Suprapubic skin (tissue), 4 donors: ENCODE measurements at regions not wholly inside any gene's neighbourhood (a gene's known extent, or its start where the extent isn't known, plus 50 kb on each side); places are given as distances from the start of the nearest gene placed in this dataset.

Experiments used
- DNase-seq, 2 donors: peaks; one replicate each; pipeline ENCODE4 v3.0.0-alpha.2; 2019; ENCODE audit warnings: low spot score in 2 of 2
- H3K27ac ChIP-seq: fragments of 200-600 bp; sonication (generic); one replicate; pipeline ENCODE4 v1.5.1; 2019
- H3K27me3 ChIP-seq: fragments of 200-600 bp; sonication (generic); one replicate; pipeline ENCODE4 v1.5.1; 2019
- H3K36me3 ChIP-seq: fragments of 200-600 bp; sonication (generic); one replicate; pipeline ENCODE4 v1.5.1; 2019
- H3K4me1 ChIP-seq: fragments of 200-600 bp; sonication (generic); one replicate; pipeline ENCODE4 v1.5.1; 2019
- H3K4me3 ChIP-seq: fragments of 200-600 bp; sonication (generic); one replicate; pipeline ENCODE4 v1.5.1; 2019; ENCODE audit warnings: mild to moderate bottlenecking
- H3K9me3 ChIP-seq: fragments of 200-600 bp; sonication (generic); one replicate; pipeline ENCODE4 v1.5.1; 2019
- CTCF ChIP-seq, 2 donors: fragments of 200-600 bp in 1 of 2; fragments of 450-650 bp in 1 of 2; sonication (generic) in 1 of 2; IDR thresholded peaks; one replicate each; pipeline ENCODE4 v1.5.1; 2016 to 2019; ENCODE audit warnings: antibody characterized with exemption in 2 of 2, mild to moderate bottlenecking in 1 of 2, moderate library complexity in 1 of 2
- EP300 ChIP-seq: sonication (generic); formaldehyde crosslinking; IDR thresholded peaks from one replicate; pipeline ENCODE4 v1.6.1; 2017; ENCODE audit warnings: antibody characterized with exemption
- POLR2A ChIP-seq, 2 donors: fragments of 450-650 bp; IDR thresholded peaks; one replicate each; pipeline ENCODE4 v1.6.1; 2017; ENCODE audit warnings: antibody characterized with exemption in 2 of 2, mild to moderate bottlenecking in 2 of 2, moderate library complexity in 2 of 2
- POLR2AphosphoS5 ChIP-seq, 3 donors: sonication (generic); formaldehyde crosslinking; IDR thresholded peaks; one replicate each; pipeline ENCODE4 v1.6.1; 2017; ENCODE audit warnings: antibody characterized with exemption in 3 of 3
- WGBS: methylation state at CpG from one replicate; pipeline ENCODE4 v1.1.5; 2018; 5-methylcytosine and 5-hydroxymethylcytosine counted together

DNA sequence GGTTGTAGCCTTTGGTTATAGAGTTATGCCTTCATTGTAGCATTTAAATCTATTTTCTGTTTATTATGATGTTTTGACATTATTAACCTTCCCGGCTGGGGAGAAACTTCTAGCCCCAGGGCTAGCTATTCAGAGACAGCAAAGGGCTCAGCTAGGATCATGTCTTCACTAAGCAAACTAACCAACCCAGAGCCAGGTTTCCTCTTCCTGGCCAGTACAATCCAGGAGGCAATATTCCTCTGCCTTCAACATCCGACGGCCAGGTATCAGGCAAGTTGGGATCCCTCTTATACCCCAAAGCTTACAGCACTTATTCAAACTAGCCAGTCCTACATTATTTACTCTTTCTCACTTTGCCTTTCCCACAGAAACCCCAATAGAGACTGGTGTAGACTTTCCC lies 1060.7 kb upstream of the GHITM start:
- no peak for TF ChIP-seq POLR2AphosphoS5 (IDR thresholded peaks at IDR 0.05)
- TF ChIP-seq CTCF (IDR thresholded peaks at IDR 0.05) = no peak
- no peak for TF ChIP-seq POLR2A (IDR thresholded peaks at IDR 0.05)
- TF ChIP-seq EP300 = no peak
- Histone ChIP-seq H3K27ac (no peak overlapping the region), H3K4me1 (no peaks in the 10 kb centered on the region), H3K27me3 (no peaks in the 10 kb centered on the region), H3K4me3 (no peak overlapping the region), H3K36me3 (no peaks in the 10 kb centered on the region), H3K9me3 (no peaks in the 10 kb centered on the region)
- no peak for DNase-seq
- WGBS = 54% methylated on average over 3 of the region's 3 CpGs

- Histone ChIP-seq H3K9me3 (no peaks in the 10 kb centered on the region), H3K4me1 (no peaks in the 10 kb centered on the region), H3K27ac (no peak overlapping the region), H3K27me3 (no peaks in the 10 kb centered on the region), H3K36me3 (no peaks in the 10 kb centered on the region), H3K4me3 (no peak overlapping the region)
- TF ChIP-seq CTCF (IDR thresholded peaks at IDR 0.05) (no peak), POLR2AphosphoS5 (IDR thresholded peaks at IDR 0.05) (no peak), POLR2A (IDR thresholded peaks at IDR 0.05) (no peak), EP300 (no peak)
- no peak for DNase-seq
Measured at GRCh38 chr10:83083831-83084230, 1055.5 kb upstream of the GHITM start.

DNA sequence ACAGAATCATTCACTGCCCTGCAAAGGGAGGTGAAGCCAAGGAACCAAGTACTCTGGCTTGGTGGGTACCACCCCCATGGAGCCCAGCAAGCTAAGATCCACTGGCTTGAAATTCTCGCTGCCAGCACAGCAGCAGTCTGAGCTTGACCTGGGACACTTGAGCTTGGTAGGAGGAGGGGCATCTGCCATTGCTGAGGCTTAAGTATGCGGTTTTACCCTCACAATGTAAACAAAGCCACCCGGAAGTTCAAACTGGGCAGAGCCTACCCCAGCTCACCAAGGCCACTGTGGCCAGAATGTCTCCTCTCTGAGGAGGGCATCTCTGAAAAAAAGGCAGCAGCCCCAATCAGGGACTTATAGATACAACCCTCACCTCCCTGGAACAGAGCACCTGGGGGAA lies 1050.0 kb upstream of the GHITM start:
- Histone ChIP-seq H3K27me3 (no peaks in the 10 kb centered on the region), H3K27ac (no peak overlapping the region), H3K36me3 (no peaks in the 10 kb centered on the region), H3K4me1 (no peaks in the 10 kb centered on the region), H3K9me3 (no peaks in the 10 kb centered on the region), H3K4me3 (no peak overlapping the region)
- WGBS = 79% methylated on average over 3 of the region's 3 CpGs
- no peak for DNase-seq
- TF ChIP-seq POLR2AphosphoS5 (IDR thresholded peaks at IDR 0.05) (no peak), EP300 (no peak), POLR2A (IDR thresholded peaks at IDR 0.05) (no peak), CTCF (IDR thresholded peaks at IDR 0.05) (no peak)

GRCh38 chr10:83104616-83105015 lies 1034.7 kb upstream of the GHITM start:
- H3K9me3 ChIP-seq = no peaks in the 10 kb centered on the region
- H3K27me3 ChIP-seq = no peaks in the 10 kb centered on the region
- H3K4me3 ChIP-seq = no peak overlapping the region
- no peaks in the 10 kb centered on the region for H3K36me3 ChIP-seq
- no peak overlapping the region for H3K27ac ChIP-seq
- WGBS = 42% methylated on average over 3 of the region's 3 CpGs
- no peaks in the 10 kb centered on the region for H3K4me1 ChIP-seq
- DNase-seq = no peak
- TF ChIP-seq EP300 = no peak
- TF ChIP-seq POLR2A (IDR thresholded peaks at IDR 0.05) = no peak
- TF ChIP-seq POLR2AphosphoS5 (IDR thresholded peaks at IDR 0.05) = no peak
- TF ChIP-seq CTCF (IDR thresholded peaks at IDR 0.05) = no peak

DNA sequence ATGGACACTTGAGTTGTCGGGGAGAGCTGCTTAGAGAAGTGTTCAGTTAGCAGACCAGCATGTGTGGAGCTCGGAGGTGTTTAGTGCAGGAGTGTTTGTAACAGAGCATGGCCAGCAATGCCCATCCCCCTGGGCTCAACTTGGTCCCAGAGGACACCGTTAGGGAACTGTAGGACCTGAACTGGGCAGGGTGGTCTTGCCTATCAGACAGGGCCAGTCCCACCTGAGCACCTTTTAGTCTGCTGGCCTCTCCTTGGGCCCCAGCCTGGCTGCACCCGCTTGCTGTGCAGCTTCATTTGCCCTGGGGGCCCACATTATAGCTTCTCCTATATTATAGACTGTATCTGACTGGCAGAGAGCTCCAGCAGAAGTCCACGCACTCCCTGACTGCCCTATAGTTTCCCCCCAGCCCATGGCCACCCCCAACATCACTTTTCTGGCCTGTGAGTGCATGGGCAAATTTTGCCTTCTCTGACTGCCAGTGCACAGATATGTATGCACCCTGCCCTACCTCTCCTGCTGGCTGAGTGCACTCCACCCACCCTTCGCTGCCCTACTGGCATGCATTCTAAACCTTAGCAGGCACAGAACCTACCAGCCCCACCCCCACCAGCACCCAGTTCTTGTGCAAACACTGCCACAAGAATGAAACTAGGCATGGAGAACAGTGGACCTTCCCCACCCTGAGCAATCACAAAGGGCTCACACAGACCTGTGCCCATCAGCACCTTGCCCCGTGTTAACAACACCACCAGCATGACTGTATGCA lies 1030.6 kb upstream of the GHITM start:
- TF ChIP-seq POLR2AphosphoS5 (IDR thresholded peaks at IDR 0.05) (no peak), POLR2A (IDR thresholded peaks at IDR 0.05) (no peak), CTCF (IDR thresholded peaks at IDR 0.05) (no peak), EP300 (no peak)
- H3K27me3 ChIP-seq = no peaks in the 10 kb centered on the region
- no peaks in the 10 kb centered on the region for H3K36me3 ChIP-seq
- H3K9me3 ChIP-seq = peaks cover 5% of the 10 kb centered on the region
- H3K4me1 ChIP-seq = no peaks in the 10 kb centered on the region
- 69% methylated on average over 6 of the region's 7 CpGs for WGBS
- no peak overlapping the region for H3K4me3 ChIP-seq
- H3K27ac ChIP-seq = no peak overlapping the region
- no peak for DNase-seq
